HG02588 (cell line): ENCODE measurements at regions not wholly inside any gene's neighbourhood (a gene's known extent, or its start where the extent isn't known, plus 50 kb on each side); places are given as distances from the start of the nearest gene placed in this dataset.

Source experiments
- ATAC-seq: cut with Tn5 transposase; IDR thresholded peaks from one replicate; pipeline ENCODE4 v1.9.1; 2021; ENCODE audit warnings: mild to moderate bottlenecking, moderate library complexity; ENCODE audit not compliant: unreplicated experiment

- no peak for ATAC-seq
Observed at GRCh38 chr11:19377881-19378280, 137.1 kb upstream of the E2F8 start.

GRCh38 chr11:19375440-19375839, 134.7 kb upstream of the E2F8 start:
- ATAC-seq = no peak

- ATAC-seq = no peak
Observed at GRCh38 chr11:19374151-19374569, 133.4 kb upstream of the E2F8 start.

- ATAC-seq = no peak
Observed at GRCh38 chr11:19372381-19372780, 131.6 kb upstream of the E2F8 start.

- no peak for ATAC-seq
Observed at GRCh38 chr11:19370100-19370861, 129.5 kb upstream of the E2F8 start.

- no peak for ATAC-seq
Observed at GRCh38 chr11:19368726-19369375, 128.1 kb upstream of the E2F8 start.

GRCh38 chr11:19366992-19367709, 126.4 kb upstream of the E2F8 start:
- ATAC-seq = no peak

GRCh38 chr11:19365743-19366410, 125.1 kb upstream of the E2F8 start:
- peak; percentile 46 for ATAC-seq

- no peak for ATAC-seq
Observed at GRCh38 chr11:19359221-19360000, 118.7 kb upstream of the E2F8 start.

GRCh38 chr11:19357943-19358342, 117.2 kb upstream of the E2F8 start:
- no peak for ATAC-seq

- ATAC-seq = no peak
Observed at GRCh38 chr11:19355601-19356000, 114.9 kb upstream of the E2F8 start.

GRCh38 chr11:19353287-19353850, 112.6 kb upstream of the E2F8 start:
- ATAC-seq = no peak

GRCh38 chr11:19352771-19353160, 112.0 kb upstream of the E2F8 start:
- ATAC-seq = no peak

- ATAC-seq = no peak
Observed at GRCh38 chr11:19352072-19352770, 111.5 kb upstream of the E2F8 start.

GRCh38 chr11:19351426-19351825, 110.7 kb upstream of the E2F8 start:
- no peak for ATAC-seq

GRCh38 chr11:19350160-19350559, 109.4 kb upstream of the E2F8 start:
- ATAC-seq = no peak

GRCh38 chr11:19349340-19350025, 108.7 kb upstream of the E2F8 start:
- ATAC-seq = no peak

GRCh38 chr11:19347911-19348310, 107.2 kb upstream of the E2F8 start:
- ATAC-seq = no peak
